Fibroblast of skin of scalp (primary cell): ENCODE measurements at regions not wholly inside any gene's neighbourhood (a gene's known extent, or its start where the extent isn't known, plus 50 kb on each side); places are given as distances from the start of the nearest gene placed in this dataset.
"Not testable (repeated sequence)": the region's sequence is repeated elsewhere in the genome, so short reads cannot be mapped to it uniquely, and the experiment has no call there.

Experiments used
- DNase-seq: peaks from one replicate; pipeline ENCODE4 v3.0.0-alpha.2; 2013

GRCh38 chr13:37986811-37987210 lies 117.2 kb upstream of the TRPC4 start:
- DNase-seq, result no peak

GRCh38 chr13:37985281-37985680 lies 115.7 kb upstream of the TRPC4 start:
- no peak for DNase-seq

GRCh38 chr13:37984357-37984756 lies 114.8 kb upstream of the TRPC4 start:
- DNase-seq, result no peak

GRCh38 chr13:37981932-37982331 lies 112.4 kb upstream of the TRPC4 start:
- no peak for DNase-seq

GRCh38 chr13:37978680-37979079 lies 109.1 kb upstream of the TRPC4 start:
- no peak for DNase-seq

GRCh38 chr13:37968555-37968954 lies 99.0 kb upstream of the TRPC4 start:
- DNase-seq, result no peak

- DNase-seq, result no peak
Observed at GRCh38 chr13:37966266-37966665, 96.7 kb upstream of the TRPC4 start.

GRCh38 chr13:37960427-37960826 lies 90.9 kb upstream of the TRPC4 start:
- no peak for DNase-seq

GRCh38 chr13:37959284-37959683 lies 89.7 kb upstream of the TRPC4 start:
- DNase-seq, result no peak

GRCh38 chr13:37956536-37956935 lies 87.0 kb upstream of the TRPC4 start:
- no peak for DNase-seq

GRCh38 chr13:37954597-37954996 lies 85.0 kb upstream of the TRPC4 start:
- not testable (repeated sequence) for DNase-seq

GRCh38 chr13:37954191-37954590 lies 84.6 kb upstream of the TRPC4 start:
- DNase-seq, result no peak

GRCh38 chr13:37953696-37954095 lies 84.1 kb upstream of the TRPC4 start:
- DNase-seq, result no peak

GRCh38 chr13:37950016-37950415 lies 80.4 kb upstream of the TRPC4 start:
- DNase-seq, result no peak

GRCh38 chr13:37947419-37948140 lies 78.0 kb upstream of the TRPC4 start:
- no peak for DNase-seq

GRCh38 chr13:37945651-37946575 lies 76.3 kb upstream of the TRPC4 start:
- DNase-seq, result no peak

GRCh38 chr13:37944869-37945442 lies 75.4 kb upstream of the TRPC4 start:
- DNase-seq, result peak; percentile 2

- DNase-seq, result no peak
Observed at GRCh38 chr13:37944081-37944868, 74.7 kb upstream of the TRPC4 start.

- no peak for DNase-seq
Observed at GRCh38 chr13:37942929-37943328, 73.4 kb upstream of the TRPC4 start.

GRCh38 chr13:37934339-37935191 lies 65.0 kb upstream of the TRPC4 start:
- no peak for DNase-seq

GRCh38 chr13:37929308-37929707 lies 59.7 kb upstream of the TRPC4 start:
- no peak for DNase-seq

GRCh38 chr13:37927561-37927960 lies 58.0 kb upstream of the TRPC4 start:
- no peak for DNase-seq
